ENCODE measurements at regions not wholly inside any gene's neighbourhood (a gene's known extent, or its start where the extent isn't known, plus 50 kb on each side); places are given as distances from the start of the nearest gene placed in this dataset.

GRCh38 chr9:89797255-89797654 lies 192.4 kb downstream of the GADD45G start:
- Histone ChIP-seq H3K9ac (ENCODE audit: low read length) (no peak overlapping the region), H3K27me3 (ENCODE audit: control insufficient read depth, insufficient read depth, low read length) (no peaks in the 10 kb centered on the region), H3K4me3 (ENCODE audit: low read length) (no peak overlapping the region), H3K36me3 (ENCODE audit: control insufficient read depth, insufficient read depth, low read length) (no peaks in the 10 kb centered on the region), H3K4me1 (ENCODE audit: control insufficient read depth, insufficient read depth, low read length) (no peaks in the 10 kb centered on the region), H3K9me3 (ENCODE audit: control insufficient read depth, low read length) (no peaks in the 10 kb centered on the region)

- no peaks in the 10 kb centered on the region for H3K4me1 ChIP-seq (ENCODE audit: control insufficient read depth, insufficient read depth, low read length)
- no peaks in the 10 kb centered on the region for H3K9me3 ChIP-seq (ENCODE audit: control insufficient read depth, low read length)
- H3K36me3 ChIP-seq (ENCODE audit: control insufficient read depth, insufficient read depth, low read length): no peaks in the 10 kb centered on the region
- H3K9ac ChIP-seq (ENCODE audit: low read length): no peak overlapping the region
- H3K27me3 ChIP-seq (ENCODE audit: control insufficient read depth, insufficient read depth, low read length): no peaks in the 10 kb centered on the region
- H3K4me3 ChIP-seq (ENCODE audit: low read length): no peak overlapping the region
These were observed 193.2 kb downstream of the GADD45G start for GRCh38 chr9:89797937-89798455.

- Histone ChIP-seq H3K4me1 (ENCODE audit: control insufficient read depth, insufficient read depth, low read length) (no peaks in the 10 kb centered on the region), H3K27me3 (ENCODE audit: control insufficient read depth, insufficient read depth, low read length) (no peaks in the 10 kb centered on the region), H3K9ac (ENCODE audit: low read length) (no peak overlapping the region), H3K4me3 (ENCODE audit: low read length) (no peak overlapping the region), H3K9me3 (ENCODE audit: control insufficient read depth, low read length) (no peaks in the 10 kb centered on the region), H3K36me3 (ENCODE audit: control insufficient read depth, insufficient read depth, low read length) (no peaks in the 10 kb centered on the region)
These were observed 193.8 kb downstream of the GADD45G start for GRCh38 chr9:89798547-89799120.

GRCh38 chr9:89799221-89799620 lies 194.4 kb downstream of the GADD45G start:
- H3K27me3 ChIP-seq (ENCODE audit: control insufficient read depth, insufficient read depth, low read length): no peaks in the 10 kb centered on the region
- H3K36me3 ChIP-seq (ENCODE audit: control insufficient read depth, insufficient read depth, low read length): no peaks in the 10 kb centered on the region
- H3K9ac ChIP-seq (ENCODE audit: low read length): no peak overlapping the region
- H3K4me3 ChIP-seq (ENCODE audit: low read length): no peak overlapping the region
- H3K9me3 ChIP-seq (ENCODE audit: control insufficient read depth, low read length): no peaks in the 10 kb centered on the region
- H3K4me1 ChIP-seq (ENCODE audit: control insufficient read depth, insufficient read depth, low read length): no peaks in the 10 kb centered on the region

- Histone ChIP-seq H3K36me3 (ENCODE audit: control insufficient read depth, insufficient read depth, low read length) (no peaks in the 10 kb centered on the region), H3K4me3 (ENCODE audit: low read length) (no peak overlapping the region), H3K9me3 (ENCODE audit: control insufficient read depth, low read length) (no peaks in the 10 kb centered on the region), H3K9ac (ENCODE audit: low read length) (no peak overlapping the region), H3K27me3 (ENCODE audit: control insufficient read depth, insufficient read depth, low read length) (no peaks in the 10 kb centered on the region), H3K4me1 (ENCODE audit: control insufficient read depth, insufficient read depth, low read length) (no peaks in the 10 kb centered on the region)
These were observed 195.0 kb downstream of the GADD45G start for GRCh38 chr9:89799766-89800165.

- Histone ChIP-seq H3K9ac (ENCODE audit: low read length) (no peak overlapping the region), H3K9me3 (ENCODE audit: control insufficient read depth, low read length) (no peaks in the 10 kb centered on the region), H3K4me1 (ENCODE audit: control insufficient read depth, insufficient read depth, low read length) (no peaks in the 10 kb centered on the region), H3K36me3 (ENCODE audit: control insufficient read depth, insufficient read depth, low read length) (no peaks in the 10 kb centered on the region), H3K4me3 (ENCODE audit: low read length) (no peak overlapping the region), H3K27me3 (ENCODE audit: control insufficient read depth, insufficient read depth, low read length) (no peaks in the 10 kb centered on the region)
These were observed 196.5 kb downstream of the GADD45G start for GRCh38 chr9:89801341-89801740.

GRCh38 chr9:89801742-89802670 lies 197.2 kb downstream of the GADD45G start:
- Histone ChIP-seq H3K9me3 (ENCODE audit: control insufficient read depth, low read length) (no peaks in the 10 kb centered on the region), H3K4me1 (ENCODE audit: control insufficient read depth, insufficient read depth, low read length) (no peaks in the 10 kb centered on the region), H3K36me3 (ENCODE audit: control insufficient read depth, insufficient read depth, low read length) (no peaks in the 10 kb centered on the region), H3K9ac (ENCODE audit: low read length) (no peak overlapping the region), H3K27me3 (ENCODE audit: control insufficient read depth, insufficient read depth, low read length) (no peaks in the 10 kb centered on the region), H3K4me3 (ENCODE audit: low read length) (no peak overlapping the region)

- H3K4me3 ChIP-seq (ENCODE audit: low read length): no peak overlapping the region
These were observed 198.1 kb downstream of the GADD45G start for GRCh38 chr9:89802781-89803355.

GRCh38 chr9:89803403-89803802 lies 198.6 kb downstream of the GADD45G start:
- Histone ChIP-seq H3K27me3 (ENCODE audit: control insufficient read depth, insufficient read depth, low read length) (no peaks in the 10 kb centered on the region), H3K36me3 (ENCODE audit: control insufficient read depth, insufficient read depth, low read length) (no peaks in the 10 kb centered on the region), H3K4me1 (ENCODE audit: control insufficient read depth, insufficient read depth, low read length) (no peaks in the 10 kb centered on the region), H3K4me3 (ENCODE audit: low read length) (no peak overlapping the region), H3K9ac (ENCODE audit: low read length) (no peak overlapping the region), H3K9me3 (ENCODE audit: control insufficient read depth, low read length) (no peaks in the 10 kb centered on the region)

More at GRCh38 chr9:89802781-89803355, 198.1 kb downstream of the GADD45G start:
- H3K36me3 ChIP-seq (ENCODE audit: control insufficient read depth, insufficient read depth, low read length): no peaks in the 10 kb centered on the region
- no peaks in the 10 kb centered on the region for H3K4me1 ChIP-seq (ENCODE audit: control insufficient read depth, insufficient read depth, low read length)
- H3K9ac ChIP-seq (ENCODE audit: low read length): no peak overlapping the region
- no peaks in the 10 kb centered on the region for H3K9me3 ChIP-seq (ENCODE audit: control insufficient read depth, low read length)
- no peaks in the 10 kb centered on the region for H3K27me3 ChIP-seq (ENCODE audit: control insufficient read depth, insufficient read depth, low read length)

- no peaks in the 10 kb centered on the region for H3K36me3 ChIP-seq (ENCODE audit: control insufficient read depth, insufficient read depth, low read length)
- H3K9ac ChIP-seq (ENCODE audit: low read length): no peak overlapping the region
- H3K4me1 ChIP-seq (ENCODE audit: control insufficient read depth, insufficient read depth, low read length): no peaks in the 10 kb centered on the region
- H3K9me3 ChIP-seq (ENCODE audit: control insufficient read depth, low read length): no peaks in the 10 kb centered on the region
- H3K27me3 ChIP-seq (ENCODE audit: control insufficient read depth, insufficient read depth, low read length): no peaks in the 10 kb centered on the region
- H3K4me3 ChIP-seq (ENCODE audit: low read length): no peak overlapping the region
These were observed 200.1 kb downstream of the GADD45G start for GRCh38 chr9:89804766-89805531.

- Histone ChIP-seq H3K9me3 (ENCODE audit: control insufficient read depth, low read length) (no peaks in the 10 kb centered on the region), H3K9ac (ENCODE audit: low read length) (no peak overlapping the region), H3K36me3 (ENCODE audit: control insufficient read depth, insufficient read depth, low read length) (no peaks in the 10 kb centered on the region), H3K27me3 (ENCODE audit: control insufficient read depth, insufficient read depth, low read length) (no peaks in the 10 kb centered on the region), H3K4me1 (ENCODE audit: control insufficient read depth, insufficient read depth, low read length) (no peaks in the 10 kb centered on the region), H3K4me3 (ENCODE audit: low read length) (no peak overlapping the region)
These were observed 200.9 kb downstream of the GADD45G start for GRCh38 chr9:89805571-89806292.
